H1 (cell line): ENCODE measurements at regions not wholly inside any gene's neighbourhood (a gene's known extent, or its start where the extent isn't known, plus 50 kb on each side); places are given as distances from the start of the nearest gene placed in this dataset.

ENCODE experiments used
- CTCF ChIA-PET: fragments of 300-600 bp; sonication (Branson Sonifier 250); formaldehyde crosslinking; loops from one replicate; lab custom pipeline; 2021; ENCODE audit not compliant: partially characterized antibody; lab: Charles Lee
- POLR2A ChIA-PET: fragments of 300-600 bp; sonication (Branson Sonifier 250); formaldehyde crosslinking; loops from one replicate; lab custom pipeline; 2021; ENCODE audit warnings: inconsistent platforms; ENCODE audit not compliant: partially characterized antibody; lab: Charles Lee
- DNase-seq, 2 experiments: peaks; one replicate each; pipeline versions ENCODE4 v3.0.0 to v3.0.0-alpha.2; 2010 to 2022; ENCODE audit warnings: low spot score in 2 of 2, low read depth in 1 of 2, mixed read lengths in 1 of 2
- FAIRE-seq: peaks from 2 replicates; lab custom pipeline; 2011; peaks lifted over from hg19 to GRCh38; lab: Jason Lieb, UNC
- H2AFZ ChIP-seq: 2 replicates; pipeline ENCODE4 v1.8.1; 2012; ENCODE audit warnings: low read length, inconsistent platforms
- H2AK5ac ChIP-seq: 2 replicates; pipeline ENCODE4 v1.6.1; 2013; ENCODE audit warnings: low read depth, low read length
- H2BK120ac ChIP-seq: replicated peaks from 2 replicates; pipeline ENCODE3; 2013; ENCODE audit warnings: low read depth, low read length, inconsistent platforms
- H2BK12ac ChIP-seq: 2 replicates; pipeline ENCODE4 v1.6.1; 2013; ENCODE audit warnings: low read depth, low read length
- H2BK15ac ChIP-seq: 2 replicates; pipeline ENCODE4 v1.6.1; 2013; ENCODE audit warnings: low read length
- H2BK20ac ChIP-seq: 2 replicates; pipeline ENCODE4 v1.6.1; 2013; ENCODE audit warnings: low read length
- H2BK5ac ChIP-seq: 2 replicates; pipeline ENCODE4 v1.6.1; 2013; ENCODE audit warnings: low read depth, low read length
- H3K14ac ChIP-seq: 2 replicates; pipeline ENCODE4 v1.6.1; 2013; ENCODE audit warnings: inconsistent platforms; ENCODE audit not compliant: insufficient read length
- H3K18ac ChIP-seq: 2 replicates; pipeline ENCODE4 v1.6.1; 2013; ENCODE audit warnings: low read length; ENCODE audit errors: extremely low read depth
- H3K23ac ChIP-seq: 2 replicates; pipeline ENCODE4 v1.6.1; 2013; ENCODE audit warnings: inconsistent platforms; ENCODE audit not compliant: insufficient read length
- H3K23me2 ChIP-seq: 2 replicates; pipeline ENCODE4 v1.6.1; 2013; ENCODE audit warnings: low read depth, low read length
- H3K27ac ChIP-seq: 2 replicates; pipeline ENCODE4 v1.6.1; 2011; ENCODE audit warnings: low read depth, low read length, inconsistent platforms
- H3K27me3 ChIP-seq, 4 experiments: replicated peaks in 1 of 4; 1 replicate in 1 of 4; 2 replicates in 3 of 4; pipeline versions ENCODE4 v1.6.1 to v1.8.1; 2011 to 2013; ENCODE audit warnings: low read length in 3 of 4, mild to moderate bottlenecking in 3 of 4, inconsistent platforms in 2 of 4, mixed read lengths in 2 of 4, moderate library complexity in 1 of 4; ENCODE audit not compliant: control insufficient read depth in 3 of 4, insufficient read depth in 3 of 4; ENCODE audit errors: extremely low read depth in 1 of 4
- H3K36me3 ChIP-seq, 4 experiments: 2 replicates each; pipeline versions ENCODE4 v1.6.1 to v1.8.1; 2011 to 2013; ENCODE audit warnings: mild to moderate bottlenecking in 4 of 4, low read length in 3 of 4, moderate library complexity in 2 of 4, control low read depth in 1 of 4, inconsistent platforms in 1 of 4; ENCODE audit not compliant: insufficient read depth in 4 of 4, control insufficient read depth in 2 of 4
- H3K4ac ChIP-seq: replicated peaks from 2 replicates; pipeline ENCODE3; 2013; ENCODE audit warnings: low read length, low read depth, mixed read lengths, inconsistent platforms; ENCODE audit not compliant: insufficient read length
- H3K4me1 ChIP-seq, 4 experiments: replicated peaks in 1 of 4; 1 replicate in 1 of 4; 2 replicates in 3 of 4; pipeline versions ENCODE4 v1.6.1 to v1.8.1; 2011 to 2013; ENCODE audit warnings: low read length in 3 of 4, inconsistent platforms in 2 of 4, mixed read lengths in 1 of 4; ENCODE audit not compliant: insufficient read depth in 4 of 4, control insufficient read depth in 3 of 4
- H3K4me2 ChIP-seq, 2 experiments: 2 replicates each; pipeline versions ENCODE4 v1.6.1 to v1.8.1; 2011 to 2013; ENCODE audit warnings: low read depth in 2 of 2, low read length in 2 of 2, control low read depth in 1 of 2, inconsistent platforms in 1 of 2, mild to moderate bottlenecking in 1 of 2; ENCODE audit not compliant: insufficient read depth in 1 of 2
- H3K4me3 ChIP-seq, 4 experiments: fragments of 200-600, 300-600 bp in 1 of 4; sonication (generic), shearing (Covaris generic), sonication (Bioruptor Twin) in 1 of 4; 2 replicates each; pipeline versions ENCODE4 v1.5.1 to v1.8.1; 2011 to 2016; ENCODE audit warnings: low read length in 4 of 4, low read depth in 3 of 4, control low read depth in 2 of 4, inconsistent platforms in 2 of 4, mild to moderate bottlenecking in 2 of 4, mixed read lengths in 1 of 4, moderate library complexity in 1 of 4; ENCODE audit not compliant: insufficient read depth in 2 of 4; ENCODE audit errors: extremely low read depth in 1 of 4
- H3K56ac ChIP-seq: replicated peaks from 2 replicates; pipeline ENCODE3; 2013; ENCODE audit warnings: low read depth, mild to moderate bottlenecking, mixed read lengths, low read length, inconsistent platforms; ENCODE audit not compliant: insufficient read length
- H3K79me1 ChIP-seq: 2 replicates; pipeline ENCODE4 v1.6.1; 2013; ENCODE audit warnings: low read depth, low read length, control low read depth
- H3K79me2 ChIP-seq, 2 experiments: 2 replicates each; pipeline versions ENCODE4 v1.6.1 to v1.8.1; 2012 to 2013; ENCODE audit warnings: low read length in 2 of 2, mild to moderate bottlenecking in 2 of 2, inconsistent platforms in 1 of 2; ENCODE audit not compliant: insufficient read depth in 2 of 2, control insufficient read depth in 1 of 2
- H3K9ac ChIP-seq, 4 experiments: replicated peaks in 1 of 4; 1 replicate in 1 of 4; 2 replicates in 3 of 4; pipeline versions ENCODE4 v1.6.1 to v1.8.1; 2011 to 2013; ENCODE audit warnings: low read depth in 3 of 4, low read length in 3 of 4, control low read depth in 2 of 4, mild to moderate bottlenecking in 2 of 4, moderate library complexity in 2 of 4, inconsistent platforms in 1 of 4; ENCODE audit errors: extremely low read depth in 1 of 4
- H3K9me3 ChIP-seq, 2 experiments: 2 replicates each; pipeline versions ENCODE4 v1.6.1 to v1.8.1; 2012 to 2013; ENCODE audit warnings: mild to moderate bottlenecking in 2 of 2, moderate library complexity in 2 of 2, control low read depth in 1 of 2, inconsistent platforms in 1 of 2, low read depth in 1 of 2, low read length in 1 of 2, mixed read lengths in 1 of 2; ENCODE audit not compliant: insufficient read depth in 2 of 2
- H4K20me1 ChIP-seq, 2 experiments: replicated peaks in 1 of 2; 2 replicates each; pipeline versions ENCODE3 to v1.8.1; 2011 to 2013; ENCODE audit warnings: inconsistent platforms in 2 of 2, low read length in 2 of 2, mild to moderate bottlenecking in 1 of 2; ENCODE audit not compliant: insufficient read depth in 2 of 2, control insufficient read depth in 1 of 2
- H4K5ac ChIP-seq: 2 replicates; pipeline ENCODE4 v1.6.1; 2013; ENCODE audit warnings: low read length, low read depth, mixed read lengths, inconsistent platforms; ENCODE audit not compliant: insufficient read length
- H4K8ac ChIP-seq: 2 replicates; pipeline ENCODE4 v1.8.0; 2013; ENCODE audit warnings: mild to moderate bottlenecking, moderate library complexity, low read length, inconsistent platforms; ENCODE audit not compliant: insufficient read depth; ENCODE audit errors: extremely low read depth
- H4K91ac ChIP-seq: replicated peaks from 2 replicates; pipeline ENCODE3; 2013; ENCODE audit warnings: low read length, mixed read lengths, inconsistent platforms; ENCODE audit not compliant: insufficient read length
- ASH2L ChIP-seq: fragments of 200-600, 300-600 bp; sonication (generic); IDR thresholded peaks from one replicate; pipeline ENCODE4 v1.7.1; 2017; ENCODE audit warnings: low read length
- RXRA ChIP-seq: IDR thresholded peaks from 2 replicates; pipeline ENCODE4 v1.6.1; 2011; ENCODE audit warnings: low read depth, mild to moderate bottlenecking, low read length, moderate library complexity; ENCODE audit not compliant: insufficient read depth
- WGBS, 2 experiments: shearing (Covaris generic) in 1 of 2; methylation state at CpG; one replicate each; pipeline versions ENCODE4 v1.1.6 to v1.1.7; 2013 to 2015; ENCODE audit warnings: low lambda C conversion rate in 2 of 2, mixed read lengths in 2 of 2, inconsistent platforms in 1 of 2, low coverage in 1 of 2, missing lambda C conversion rate in 1 of 2; ENCODE audit not compliant: insufficient replicate concordance in 2 of 2, insufficient coverage in 1 of 2, insufficient read length in 1 of 2; ENCODE audit errors: extremely low coverage in 1 of 2, missing lambda C conversion rate in 1 of 2; 5-methylcytosine and 5-hydroxymethylcytosine counted together

DNA sequence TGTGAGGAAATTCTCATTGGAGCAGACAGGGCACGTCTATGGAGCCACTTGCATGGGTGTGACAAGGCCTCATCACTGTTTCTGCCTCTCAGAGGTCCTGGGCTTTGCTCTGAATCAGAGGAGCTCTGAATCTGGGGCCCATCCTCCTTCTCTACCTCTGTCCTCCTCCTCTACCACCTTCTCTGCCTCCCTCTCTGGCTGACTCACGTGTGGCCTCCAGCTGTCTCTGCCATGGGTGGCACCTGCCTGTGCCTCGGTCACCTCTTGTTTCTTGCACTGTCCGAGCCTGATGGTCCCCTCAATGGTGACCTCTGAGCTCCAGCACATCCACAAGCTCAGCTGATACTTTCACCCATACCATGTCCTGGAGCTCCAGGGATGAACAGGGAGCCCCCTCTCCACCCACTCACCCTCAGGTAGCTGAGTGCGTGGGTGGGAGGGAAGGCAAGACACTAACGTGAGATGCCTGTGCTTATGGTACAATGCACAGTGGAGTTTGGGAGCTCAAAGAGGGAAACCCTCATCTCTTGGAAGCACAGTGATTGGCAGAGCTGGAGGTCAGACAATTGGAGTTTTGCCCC lies 116.4 kb upstream of the CRHR1 start:
- Histone ChIP-seq H3K56ac (no peak overlapping the region), H2AK5ac (no peak overlapping the region), H4K20me1 (no peaks in the 10 kb centered on the region), H3K36me3 (no peaks in the 10 kb centered on the region), H2AFZ (no peak overlapping the region), H3K4ac (no peak overlapping the region), H4K91ac (no peak overlapping the region), H3K79me2 (no peaks in the 10 kb centered on the region), H3K79me1 (no peaks in the 10 kb centered on the region), H2BK15ac (no peak overlapping the region), H2BK5ac (no peak overlapping the region), H3K4me1 (no peaks in the 10 kb centered on the region), H3K9me3 (no peaks in the 10 kb centered on the region), H2BK12ac (0 out of 2 replicates have a peak overlapping the region, but pooled peaks have one; percentile 7), H3K9ac (no peak overlapping the region), H4K8ac (no peak overlapping the region; the same call in 1 of the 2 replicates), H2BK20ac (no peak overlapping the region), H3K14ac (no peak overlapping the region), H3K23ac (no peak overlapping the region), H3K4me3 (no peak overlapping the region), H3K4me2 (no peak overlapping the region), H3K27ac (no peak overlapping the region), H2BK120ac (no peak overlapping the region), H3K27me3 (no peaks in the 10 kb centered on the region; a peak in 3 of 7 replicates), H3K23me2 (no peaks in the 10 kb centered on the region), H4K5ac (no peak overlapping the region), H3K18ac (no peak overlapping the region)
- 79% methylated on average over 6 of the region's 6 CpGs; no CpG with 5 or more reads in 1 of the 2 experiments for WGBS, 2 experiments
- CTCF ChIA-PET, result interaction anchor here (0.8 to 4.9 kb wide), 18 partner anchors 13 to 184 kb away, joined by 3 to 54 read pairs (median 5); no protein-coding TSS in a partner anchor
- FAIRE-seq (no peak), DNase-seq (no peak)
- TF ChIP-seq ASH2L, result no peak
- TF ChIP-seq RXRA, result no peak
- POLR2A ChIA-PET, result interaction anchor here (1.3 kb wide), 1 partner anchor 27 kb away, joined by 3 read pairs; no protein-coding TSS in a partner anchor
